Prostate gland (tissue), 2 donors: ENCODE measurements at regions not wholly inside any gene's neighbourhood (a gene's known extent, or its start where the extent isn't known, plus 50 kb on each side); places are given as distances from the start of the nearest gene placed in this dataset.

Source experiments
- POLR2A ChIP-seq: fragments of 450-650 bp; IDR thresholded peaks from one replicate; pipeline ENCODE4 v1.6.1; 2016; ENCODE audit warnings: antibody characterized with exemption, mild to moderate bottlenecking
- POLR2AphosphoS5 ChIP-seq: sonication (generic); formaldehyde crosslinking; IDR thresholded peaks from one replicate; pipeline ENCODE4 v1.6.1; 2017; ENCODE audit warnings: antibody characterized with exemption
- TF ChIP-seq, protein P1 (sequence below), 4 experiments: fragments of 200-600 bp in 2 of 4; fragments of 450-650 bp in 2 of 4; sonication (generic) in 2 of 4; IDR thresholded peaks; 1 replicate in 3 of 4; 2 replicates in 1 of 4; pipeline ENCODE4 v1.5.1; 2016 to 2019; ENCODE audit warnings: antibody characterized with exemption in 4 of 4, mild to moderate bottlenecking in 2 of 4, moderate library complexity in 2 of 4

GRCh38 chr6:112851146-112851545, 504.0 kb downstream of the RFPL4B start:
- TF ChIP-seq, protein P1, sequence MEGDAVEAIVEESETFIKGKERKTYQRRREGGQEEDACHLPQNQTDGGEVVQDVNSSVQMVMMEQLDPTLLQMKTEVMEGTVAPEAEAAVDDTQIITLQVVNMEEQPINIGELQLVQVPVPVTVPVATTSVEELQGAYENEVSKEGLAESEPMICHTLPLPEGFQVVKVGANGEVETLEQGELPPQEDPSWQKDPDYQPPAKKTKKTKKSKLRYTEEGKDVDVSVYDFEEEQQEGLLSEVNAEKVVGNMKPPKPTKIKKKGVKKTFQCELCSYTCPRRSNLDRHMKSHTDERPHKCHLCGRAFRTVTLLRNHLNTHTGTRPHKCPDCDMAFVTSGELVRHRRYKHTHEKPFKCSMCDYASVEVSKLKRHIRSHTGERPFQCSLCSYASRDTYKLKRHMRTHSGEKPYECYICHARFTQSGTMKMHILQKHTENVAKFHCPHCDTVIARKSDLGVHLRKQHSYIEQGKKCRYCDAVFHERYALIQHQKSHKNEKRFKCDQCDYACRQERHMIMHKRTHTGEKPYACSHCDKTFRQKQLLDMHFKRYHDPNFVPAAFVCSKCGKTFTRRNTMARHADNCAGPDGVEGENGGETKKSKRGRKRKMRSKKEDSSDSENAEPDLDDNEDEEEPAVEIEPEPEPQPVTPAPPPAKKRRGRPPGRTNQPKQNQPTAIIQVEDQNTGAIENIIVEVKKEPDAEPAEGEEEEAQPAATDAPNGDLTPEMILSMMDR (IDR thresholded peaks at IDR 0.05) = no peak
- TF ChIP-seq POLR2A = no peak
- no peak for TF ChIP-seq POLR2AphosphoS5
